ENCODE measurements at regions not wholly inside any gene's neighbourhood (a gene's known extent, or its start where the extent isn't known, plus 50 kb on each side); places are given as distances from the start of the nearest gene placed in this dataset.

- DNase-seq: no peak
Observed at GRCh38 chr17:68657166-68657565, 56.0 kb upstream of the FAM20A start.

- no peak for DNase-seq
Observed at GRCh38 chr17:68656666-68657065, 55.5 kb upstream of the FAM20A start.
